ENCODE measurements at regions not wholly inside any gene's neighbourhood (a gene's known extent, or its start where the extent isn't known, plus 50 kb on each side); places are given as distances from the start of the nearest gene placed in this dataset.
"Not testable (repeated sequence)": the region's sequence is repeated elsewhere in the genome, so short reads cannot be mapped to it uniquely, and the experiment has no call there.

GRCh38 chr2:64250751-64251423, 106.7 kb upstream of the PELI1 start:
- Mint-ChIP-seq H3K27ac (no peak overlapping the region), H3K4me3 (ENCODE audit: low read depth) (no peak overlapping the region)

DNA sequence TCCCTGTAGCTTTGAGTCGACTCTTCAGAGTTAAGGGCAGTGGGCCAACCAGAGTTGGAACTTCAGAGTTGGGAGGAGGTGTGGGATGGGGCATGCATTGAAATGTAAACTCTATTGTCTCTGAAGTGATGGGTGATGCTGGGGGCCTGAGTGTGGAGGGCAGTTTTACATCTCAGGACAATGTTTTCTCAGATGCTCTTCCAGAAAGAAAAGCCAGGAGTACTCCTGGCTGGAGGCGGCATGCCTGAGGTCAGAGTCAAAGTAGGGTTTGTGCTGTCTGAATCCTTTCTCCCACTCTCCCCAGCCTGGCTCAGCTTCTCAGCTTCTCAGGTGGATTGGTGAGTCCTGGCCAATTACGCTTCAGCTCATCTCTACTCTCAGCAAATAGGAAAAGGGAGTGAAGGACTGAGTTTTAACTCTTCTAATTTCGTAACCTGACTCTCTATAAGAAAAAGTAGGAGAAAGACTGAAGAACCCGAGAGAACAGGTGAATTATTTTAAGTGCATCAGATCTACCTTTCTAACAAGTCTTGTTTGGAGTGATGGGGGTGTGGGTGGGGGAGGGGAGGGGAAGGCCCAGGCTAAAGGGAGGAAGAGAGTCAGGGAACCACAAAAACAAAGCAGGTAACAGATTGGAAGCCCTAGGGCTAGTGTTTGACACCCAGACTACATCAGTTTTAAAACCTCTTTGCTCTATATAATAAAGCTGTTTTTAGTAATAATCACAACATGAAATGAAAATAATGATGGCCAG, 107.5 kb upstream of the PELI1 start:
- no peak overlapping the region for H3K27ac Mint-ChIP-seq
- H3K36me3 Mint-ChIP-seq (ENCODE audit: insufficient read depth) = no peaks in the 10 kb centered on the region
- peaks cover 9% of the 10 kb centered on the region for H3K4me1 Mint-ChIP-seq (ENCODE audit: low read depth)
- H3K4me3 Mint-ChIP-seq (ENCODE audit: low read depth) = no peak overlapping the region
- peaks cover 67% of the 10 kb centered on the region for H3K27me3 Mint-ChIP-seq
- TF ChIP-seq, protein P1, sequence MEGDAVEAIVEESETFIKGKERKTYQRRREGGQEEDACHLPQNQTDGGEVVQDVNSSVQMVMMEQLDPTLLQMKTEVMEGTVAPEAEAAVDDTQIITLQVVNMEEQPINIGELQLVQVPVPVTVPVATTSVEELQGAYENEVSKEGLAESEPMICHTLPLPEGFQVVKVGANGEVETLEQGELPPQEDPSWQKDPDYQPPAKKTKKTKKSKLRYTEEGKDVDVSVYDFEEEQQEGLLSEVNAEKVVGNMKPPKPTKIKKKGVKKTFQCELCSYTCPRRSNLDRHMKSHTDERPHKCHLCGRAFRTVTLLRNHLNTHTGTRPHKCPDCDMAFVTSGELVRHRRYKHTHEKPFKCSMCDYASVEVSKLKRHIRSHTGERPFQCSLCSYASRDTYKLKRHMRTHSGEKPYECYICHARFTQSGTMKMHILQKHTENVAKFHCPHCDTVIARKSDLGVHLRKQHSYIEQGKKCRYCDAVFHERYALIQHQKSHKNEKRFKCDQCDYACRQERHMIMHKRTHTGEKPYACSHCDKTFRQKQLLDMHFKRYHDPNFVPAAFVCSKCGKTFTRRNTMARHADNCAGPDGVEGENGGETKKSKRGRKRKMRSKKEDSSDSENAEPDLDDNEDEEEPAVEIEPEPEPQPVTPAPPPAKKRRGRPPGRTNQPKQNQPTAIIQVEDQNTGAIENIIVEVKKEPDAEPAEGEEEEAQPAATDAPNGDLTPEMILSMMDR (IDR thresholded peaks at IDR 0.05; ENCODE audit: unreplicated experiment) = no peak
- H3K9me3 Mint-ChIP-seq (ENCODE audit: low read depth) = no peaks in the 10 kb centered on the region
- no peak for DNase-seq (ENCODE audit: low spot score, unreplicated experiment)

More at GRCh38 chr2:64250751-64251423, 106.7 kb upstream of the PELI1 start:
- no peaks in the 10 kb centered on the region for H3K9me3 Mint-ChIP-seq (ENCODE audit: low read depth)
- no peak for DNase-seq (ENCODE audit: low spot score, unreplicated experiment)
- TF ChIP-seq, protein P1 (IDR thresholded peaks at IDR 0.05; ENCODE audit: unreplicated experiment) = no peak
- H3K4me1 Mint-ChIP-seq (ENCODE audit: low read depth) = peaks cover 9% of the 10 kb centered on the region
- H3K27me3 Mint-ChIP-seq = peaks cover 59% of the 10 kb centered on the region
- H3K36me3 Mint-ChIP-seq (ENCODE audit: insufficient read depth) = no peaks in the 10 kb centered on the region

- H3K9me3 Mint-ChIP-seq (ENCODE audit: low read depth); H3K4me3 Mint-ChIP-seq (ENCODE audit: low read depth); DNase-seq (ENCODE audit: low spot score, unreplicated experiment); H3K4me1 Mint-ChIP-seq (ENCODE audit: low read depth); H3K27ac Mint-ChIP-seq; H3K36me3 Mint-ChIP-seq (ENCODE audit: insufficient read depth): not testable (repeated sequence)
- H3K27me3 Mint-ChIP-seq = peaks cover 70% of the 10 kb centered on the region
Observed at GRCh38 chr2:64252251-64252978, 108.2 kb upstream of the PELI1 start.

- peaks cover 76% of the 10 kb centered on the region for H3K27me3 Mint-ChIP-seq
- not testable (repeated sequence) for DNase-seq (ENCODE audit: low spot score, unreplicated experiment); H3K4me3 Mint-ChIP-seq (ENCODE audit: low read depth); H3K36me3 Mint-ChIP-seq (ENCODE audit: insufficient read depth); H3K9me3 Mint-ChIP-seq (ENCODE audit: low read depth); H3K27ac Mint-ChIP-seq
- peaks cover 15% of the 10 kb centered on the region for H3K4me1 Mint-ChIP-seq (ENCODE audit: low read depth)
Observed at GRCh38 chr2:64253421-64253820, 109.2 kb upstream of the PELI1 start.

- H3K27me3 Mint-ChIP-seq = peaks cover 40% of the 10 kb centered on the region
- H3K27ac Mint-ChIP-seq = no peak overlapping the region
- TF ChIP-seq, protein P1 (IDR thresholded peaks at IDR 0.05; ENCODE audit: unreplicated experiment) = no peak
- no peak for DNase-seq (ENCODE audit: low spot score, unreplicated experiment)
- H3K9me3 Mint-ChIP-seq (ENCODE audit: low read depth) = no peaks in the 10 kb centered on the region
- H3K36me3 Mint-ChIP-seq (ENCODE audit: insufficient read depth) = no peaks in the 10 kb centered on the region
- H3K4me3 Mint-ChIP-seq (ENCODE audit: low read depth) = no peak overlapping the region
- peaks cover 17% of the 10 kb centered on the region for H3K4me1 Mint-ChIP-seq (ENCODE audit: low read depth)
Observed at GRCh38 chr2:64258566-64258965, 114.3 kb upstream of the PELI1 start.

DNA sequence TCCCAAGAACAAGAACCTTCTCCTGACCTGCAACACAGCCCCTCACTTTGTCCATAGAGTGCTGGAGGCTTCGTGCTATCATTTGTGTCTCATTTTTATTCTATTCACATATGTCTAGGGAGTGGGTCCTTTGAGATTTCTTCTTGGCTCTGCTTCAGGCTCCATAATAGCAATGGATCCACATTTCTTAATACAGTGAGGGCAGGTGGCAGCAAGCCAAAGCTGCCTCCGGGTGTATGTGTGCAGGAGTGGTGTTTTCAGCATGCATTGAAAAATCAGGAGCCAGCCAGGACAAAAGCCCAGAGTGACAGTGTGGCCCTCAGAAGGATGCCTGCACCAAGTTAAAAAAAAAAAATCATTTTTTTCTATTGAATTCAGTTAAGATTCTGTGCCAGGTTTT, 115.1 kb upstream of the PELI1 start:
- Mint-ChIP-seq H3K27ac (no peak overlapping the region), H3K4me1 (ENCODE audit: low read depth) (peaks cover 13% of the 10 kb centered on the region), H3K9me3 (ENCODE audit: low read depth) (no peaks in the 10 kb centered on the region), H3K4me3 (ENCODE audit: low read depth) (no peak overlapping the region), H3K36me3 (ENCODE audit: insufficient read depth) (no peaks in the 10 kb centered on the region), H3K27me3 (peaks cover 32% of the 10 kb centered on the region)
- DNase-seq (ENCODE audit: low spot score, unreplicated experiment) = no peak
- TF ChIP-seq, protein P1 (IDR thresholded peaks at IDR 0.05; ENCODE audit: unreplicated experiment) = no peak
